Gastrocnemius medialis (tissue), 4 donors: ENCODE measurements at regions not wholly inside any gene's neighbourhood (a gene's known extent, or its start where the extent isn't known, plus 50 kb on each side); places are given as distances from the start of the nearest gene placed in this dataset.

Experiments
- ATAC-seq, 2 donors: fragments of 150-250 bp; one replicate each; pipeline ENCODE4 v1.9.1; 2016
- DNase-seq, 2 donors: peaks; one replicate each; pipeline ENCODE4 v3.0.0-alpha.2; 2019
- H3K27ac ChIP-seq, 4 donors: fragments of 200-600 bp; sonication (generic); 1 replicate in 1 of 4; 2 replicates in 3 of 4; pipeline ENCODE4 v1.5.1; 2016 to 2018; ENCODE audit warnings: mild to moderate bottlenecking in 2 of 4, moderate library complexity in 1 of 4
- H3K27me3 ChIP-seq, 3 donors: fragments of 200-600 bp; sonication (generic) in 2 of 3; 1 replicate in 1 of 3; 2 replicates in 2 of 3; pipeline versions ENCODE4 v1.5.1 to v1.6.0; 2016 to 2019; ENCODE audit warnings: mild to moderate bottlenecking in 1 of 3, moderate library complexity in 1 of 3
- H3K36me3 ChIP-seq, 2 donors: fragments of 200-600 bp; sonication (generic) in 1 of 2; one replicate each; pipeline ENCODE4 v1.5.1; 2017 to 2018
- H3K4me1 ChIP-seq, 2 donors: fragments of 200-600 bp; sonication (generic) in 1 of 2; one replicate each; pipeline ENCODE4 v1.5.1; 2016 to 2017; ENCODE audit warnings: mild to moderate bottlenecking in 2 of 2
- H3K4me3 ChIP-seq, 4 donors: fragments of 200-600 bp; sonication (generic) in 3 of 4; 1 replicate in 1 of 4; 2 replicates in 3 of 4; pipeline ENCODE4 v1.5.1; 2016 to 2019; ENCODE audit warnings: mild to moderate bottlenecking in 2 of 4
- H3K9me3 ChIP-seq, 3 donors: fragments of 200-600 bp; sonication (generic) in 2 of 3; 1 replicate in 1 of 3; 2 replicates in 2 of 3; pipeline ENCODE4 v1.5.1; 2016 to 2019
- CTCF ChIP-seq, 5 experiments: fragments of 450-650 bp in 3 of 5; fragments of 200-600 bp in 2 of 5; sonication (generic) in 2 of 5; IDR thresholded peaks in 4 of 5; conservative IDR thresholded peaks in 1 of 5; 1 replicate in 4 of 5; 2 replicates in 1 of 5; pipeline ENCODE4 v1.5.1; 2016 to 2019; ENCODE audit warnings: antibody characterized with exemption in 5 of 5, mild to moderate bottlenecking in 3 of 5, moderate library complexity in 3 of 5
- POLR2A ChIP-seq, 2 donors: fragments of 450-650 bp; IDR thresholded peaks; one replicate each; pipeline ENCODE4 v1.6.1; 2017; ENCODE audit warnings: antibody characterized with exemption in 2 of 2, mild to moderate bottlenecking in 2 of 2, moderate library complexity in 2 of 2
- in situ Hi-C, 4 donors: fragments of 200-750 bp; cut with MboI; loops; one replicate each; pipeline versions ENCODE4 v1.15.0 to v1.8.0; 2017; ENCODE audit warnings: low sequenced_read_pairs in 4 of 4
- intact Hi-C: fragments of 100-400 bp; cut with DNase I; formaldehyde crosslinking; loops from one replicate; pipeline ENCODE4 v1.15.1; 2023; ENCODE audit warnings: low total_unique reads

DNA sequence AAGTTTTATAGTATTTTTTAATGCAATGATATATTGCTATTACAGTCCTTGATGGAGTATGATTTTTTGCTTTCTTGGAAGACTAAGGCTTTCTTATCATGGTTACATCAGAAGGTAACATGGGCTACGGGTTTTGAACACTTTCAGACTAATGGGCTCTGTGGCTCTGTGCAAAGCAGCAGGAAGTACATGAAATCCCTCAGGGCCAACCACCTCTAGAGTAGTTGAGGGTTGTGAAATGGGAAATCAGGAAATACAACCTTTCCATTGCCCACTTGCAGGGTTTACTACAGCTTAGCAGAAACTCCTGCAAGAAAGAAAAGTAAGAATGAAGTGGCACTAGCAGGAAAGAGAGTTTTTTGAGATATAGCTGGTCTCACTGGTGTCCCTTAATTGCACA, 853.5 kb downstream of the KCNMA1 start:
- intact Hi-C loops, result no loop called here
- no peak for DNase-seq
- Histone ChIP-seq H3K27me3 (no peaks in the 10 kb centered on the region), H3K27ac (no peak overlapping the region), H3K36me3 (no peaks in the 10 kb centered on the region), H3K4me1 (peaks cover 0 to 3% of the 10 kb centered on the region in 2 donors), H3K9me3 (no peaks in the 10 kb centered on the region), H3K4me3 (no peak overlapping the region)
- in situ Hi-C loops, result no loop called here
- no peak for ATAC-seq
- TF ChIP-seq CTCF (IDR thresholded peaks at IDR 0.05 in 4 of 5, conservative IDR thresholded peaks at IDR 0.05 in 1 of 5) (no peak), POLR2A (IDR thresholded peaks at IDR 0.05) (no peak)

GRCh38 chr10:76779796-76780301, 857.8 kb downstream of the KCNMA1 start:
- Histone ChIP-seq H3K36me3 (no peaks in the 10 kb centered on the region), H3K4me3 (no peak overlapping the region), H3K27ac (no peak overlapping the region), H3K4me1 (peaks cover 0 to 3% of the 10 kb centered on the region in 2 donors), H3K27me3 (no peaks in the 10 kb centered on the region), H3K9me3 (no peaks in the 10 kb centered on the region)
- DNase-seq (no peak), ATAC-seq (no peak)
- intact Hi-C loops (no loop called here), in situ Hi-C loops (no loop called here)
- TF ChIP-seq CTCF (IDR thresholded peaks at IDR 0.05 in 4 of 5, conservative IDR thresholded peaks at IDR 0.05 in 1 of 5), result no peak
- no peak for TF ChIP-seq POLR2A (IDR thresholded peaks at IDR 0.05)

GRCh38 chr10:76778914-76779795, 858.5 kb downstream of the KCNMA1 start:
- ATAC-seq (no peak), DNase-seq (no peak)
- Histone ChIP-seq H3K4me1 (peaks cover 0 to 3% of the 10 kb centered on the region in 2 donors), H3K36me3 (no peaks in the 10 kb centered on the region), H3K9me3 (no peaks in the 10 kb centered on the region), H3K27ac (no peak overlapping the region), H3K4me3 (no peak overlapping the region), H3K27me3 (no peaks in the 10 kb centered on the region)
- in situ Hi-C loops (no loop called here), intact Hi-C loops (no loop called here)
- TF ChIP-seq POLR2A (IDR thresholded peaks at IDR 0.05) (no peak), CTCF (IDR thresholded peaks at IDR 0.05 in 4 of 5, conservative IDR thresholded peaks at IDR 0.05 in 1 of 5) (no peak)

DNA sequence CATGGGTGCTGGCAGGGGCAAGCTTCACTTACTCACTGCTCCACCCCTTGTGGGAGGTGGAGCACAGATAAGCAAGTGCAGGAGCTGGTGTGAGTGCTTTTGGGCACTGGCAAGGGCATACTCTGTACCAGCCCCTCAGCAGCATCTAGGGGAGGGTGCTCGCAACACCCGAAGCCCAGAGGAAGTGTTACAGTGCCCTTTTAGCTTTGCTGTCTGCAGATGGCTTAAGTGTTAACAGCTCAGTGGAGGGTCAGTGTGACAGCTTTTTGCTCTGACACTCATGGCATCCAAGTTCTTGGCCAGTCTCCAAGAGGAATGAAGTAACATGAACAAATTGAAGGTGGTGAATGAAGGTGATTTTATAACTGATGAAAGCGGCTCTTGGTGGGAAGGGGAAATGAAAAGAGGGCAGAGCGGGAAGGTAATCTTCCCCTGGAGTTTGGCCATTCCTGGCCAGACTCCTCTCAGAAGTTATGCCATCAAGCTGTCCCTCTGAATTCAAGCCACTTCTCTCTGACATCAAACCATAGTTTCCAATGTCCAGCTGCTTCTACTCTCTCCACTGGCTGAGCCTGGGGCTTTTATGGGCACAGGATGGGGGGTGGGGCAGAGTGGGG, 862.5 kb downstream of the KCNMA1 start:
- DNase-seq (no peak), ATAC-seq (no peak)
- H3K27me3 ChIP-seq, result no peaks in the 10 kb centered on the region
- intact Hi-C loops (no loop called here), in situ Hi-C loops (no loop called here)
- no peak for TF ChIP-seq CTCF (IDR thresholded peaks at IDR 0.05 in 4 of 5, conservative IDR thresholded peaks at IDR 0.05 in 1 of 5)
- TF ChIP-seq POLR2A (IDR thresholded peaks at IDR 0.05), result no peak
- H3K4me3 ChIP-seq, result no peak overlapping the region
- no peaks in the 10 kb centered on the region for H3K9me3 ChIP-seq
- H3K27ac ChIP-seq, result no peak overlapping the region
- H3K36me3 ChIP-seq, result no peaks in the 10 kb centered on the region
- peaks cover 0 to 3% of the 10 kb centered on the region in 2 donors for H3K4me1 ChIP-seq
